ENCODE measurements at regions not wholly inside any gene's neighbourhood (a gene's known extent, or its start where the extent isn't known, plus 50 kb on each side); places are given as distances from the start of the nearest gene placed in this dataset.
A peak's percentile ranks its signal among the peaks of the same experiment; 100 is the strongest.

GRCh38 chr5:86760661-86761060, 142.9 kb downstream of the COX7C start:
- ChIA-PET CTCF (interaction anchor here (0.7 kb wide), 1 partner anchor 297 kb away, joined by 3 read pairs; no protein-coding TSS in a partner anchor), POLR2A (no interaction called here)
- Mint-ChIP-seq H3K9me3 (peaks cover 7% of the 10 kb centered on the region; the same call in 1 of the 2 replicates), H3K4me3 (no peak overlapping the region), H3K36me3 (no peaks in the 10 kb centered on the region), H3K4me1 (peaks cover 24% of the 10 kb centered on the region), H3K27me3 (ENCODE audit: low read depth) (no peaks in the 10 kb centered on the region), H3K27ac (no peak overlapping the region)
- ATAC-seq = no peak
- TF ChIP-seq FOXJ3 (CRISPR knock-in tag; IDR thresholded peaks at IDR 0.05; ENCODE audit: borderline replicate concordance) (no peak), MYBL2 (CRISPR knock-in tag; IDR thresholded peaks at IDR 0.05) (no peak), PRRX2 (CRISPR knock-in tag; IDR thresholded peaks at IDR 0.05) (no peak), PRDM15 (CRISPR knock-in tag; IDR thresholded peaks at IDR 0.05) (no peak), USF2 (CRISPR knock-in tag; IDR thresholded peaks at IDR 0.05) (no peak), CREB1 (CRISPR knock-in tag; IDR thresholded peaks at IDR 0.05) (no peak), RELA (CRISPR knock-in tag; IDR thresholded peaks at IDR 0.05; ENCODE audit: borderline replicate concordance) (no peak), E2F4 (CRISPR knock-in tag; IDR thresholded peaks at IDR 0.05; ENCODE audit: borderline replicate concordance, low read depth) (no peak), CDX4 (CRISPR knock-in tag; IDR thresholded peaks at IDR 0.05; ENCODE audit: borderline replicate concordance) (no peak), JAZF1 (CRISPR knock-in tag; IDR thresholded peaks at IDR 0.05) (no peak), TCF7 (CRISPR knock-in tag; IDR thresholded peaks at IDR 0.05; ENCODE audit: low read depth) (no peak), FOXP4 (CRISPR knock-in tag; IDR thresholded peaks at IDR 0.05) (no peak), ZNF232 (CRISPR knock-in tag; IDR thresholded peaks at IDR 0.05) (no peak)
- DNase-seq (ENCODE audit: low spot score) = no peak

- H3K36me3 Mint-ChIP-seq = peaks cover 12% of the 10 kb centered on the region
- ATAC-seq (no peak), DNase-seq (ENCODE audit: low spot score) (no peak)
- peak overlapping the region; percentile 9; the same call in 1 of the 2 replicates for H3K27ac Mint-ChIP-seq
- no peak overlapping the region for H3K4me3 Mint-ChIP-seq
- H3K9me3 Mint-ChIP-seq = peaks cover 25% of the 10 kb centered on the region
- peaks cover 31% of the 10 kb centered on the region for H3K4me1 Mint-ChIP-seq
- H3K27me3 Mint-ChIP-seq (ENCODE audit: low read depth) = no peaks in the 10 kb centered on the region; the same call in 1 of the 2 replicates
- ChIA-PET CTCF (no interaction called here), POLR2A (no interaction called here)
- no peak for TF ChIP-seq RORB (CRISPR knock-in tag; IDR thresholded peaks at IDR 0.05)
- TF ChIP-seq PRDM15 (CRISPR knock-in tag; IDR thresholded peaks at IDR 0.05) = no peak
- no peak for TF ChIP-seq ARID4B (CRISPR knock-in tag; IDR thresholded peaks at IDR 0.05; ENCODE audit: borderline replicate concordance)
- no peak for TF ChIP-seq ZBTB43 (CRISPR knock-in tag; IDR thresholded peaks at IDR 0.05)
These were observed 146.2 kb downstream of the COX7C start for GRCh38 chr5:86763929-86764328.
